Activated CD8-positive, alpha-beta T cell treated with anti-CD3 and anti-CD28 coated beads, Interleukin-2, amount 10 ng/mL, durations not matched to agents 7 days and 5 days (primary cell): ENCODE measurements at regions not wholly inside any gene's neighbourhood (a gene's known extent, or its start where the extent isn't known, plus 50 kb on each side); places are given as distances from the start of the nearest gene placed in this dataset.

Source experiments
- ATAC-seq: fragments of 150-1000 bp; cut with Tn5 transposase; one replicate; pipeline ENCODE4 v1.10.0; 2021; ENCODE audit warnings: moderate library complexity
- CTCF ChIA-PET: fragments of 350-600 bp; sonication (Branson Sonifier 250); formaldehyde crosslinking; loops from one replicate; lab custom pipeline; 2021; ENCODE audit warnings: antibody characterized with exemption; lab: Charles Lee
- POLR2A ChIA-PET: fragments of 350-600 bp; sonication (Branson Sonifier 250); formaldehyde crosslinking; loops from one replicate; lab custom pipeline; 2021; ENCODE audit warnings: antibody characterized with exemption; lab: Charles Lee
- DNase-seq: peaks from one replicate; pipeline ENCODE4 v3.0.0-alpha.2; 2020
- H3K27ac Mint-ChIP-seq: one replicate; pipeline ENCODE4 v1.8.0; 2021; ENCODE audit warnings: mild to moderate bottlenecking, mixed read lengths
- H3K27me3 Mint-ChIP-seq: one replicate; pipeline ENCODE4 v1.8.0; 2021; ENCODE audit warnings: low read depth, mixed read lengths
- H3K36me3 Mint-ChIP-seq: one replicate; pipeline ENCODE4 v1.8.0; 2021; ENCODE audit warnings: low read depth, mixed read lengths
- H3K4me1 Mint-ChIP-seq: one replicate; pipeline ENCODE4 v1.8.0; 2021; ENCODE audit warnings: low read depth, mixed read lengths
- H3K4me3 Mint-ChIP-seq: one replicate; pipeline ENCODE4 v1.8.0; 2021; ENCODE audit warnings: mild to moderate bottlenecking, mixed read lengths
- H3K9me3 Mint-ChIP-seq: one replicate; pipeline ENCODE4 v1.8.0; 2022; ENCODE audit warnings: mixed read lengths; ENCODE audit not compliant: insufficient read depth

DNA sequence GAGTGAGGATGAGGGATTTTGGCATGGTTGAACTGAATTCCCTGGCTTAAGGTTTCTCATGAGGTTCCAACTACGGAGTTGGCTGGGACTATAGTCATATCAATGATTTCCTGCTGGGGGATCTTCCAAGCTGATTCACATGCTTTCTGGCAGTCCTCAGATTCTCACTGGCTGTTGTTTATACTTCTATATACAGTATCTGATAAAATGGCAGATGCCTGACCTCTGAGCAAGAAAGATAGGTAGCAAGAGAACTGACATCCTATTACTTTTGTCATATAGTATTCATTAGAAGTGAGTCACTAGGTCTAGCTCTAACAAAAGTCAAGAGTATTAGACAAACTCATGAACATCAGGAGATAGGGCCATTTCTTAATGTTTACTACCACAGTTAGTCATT lies 440.9 kb upstream of the EDIL3 start:
- ChIA-PET POLR2A (no interaction called here), CTCF (no interaction called here)
- H3K27me3 Mint-ChIP-seq: no peaks in the 10 kb centered on the region
- H3K36me3 Mint-ChIP-seq: no peaks in the 10 kb centered on the region
- H3K27ac Mint-ChIP-seq: no peak overlapping the region
- ATAC-seq: no peak
- H3K4me1 Mint-ChIP-seq: no peaks in the 10 kb centered on the region
- no peak overlapping the region for H3K4me3 Mint-ChIP-seq
- no peak for DNase-seq
- H3K9me3 Mint-ChIP-seq: peaks cover 3% of the 10 kb centered on the region

GRCh38 chr5:84821924-84822323 lies 437.2 kb upstream of the EDIL3 start:
- H3K36me3 Mint-ChIP-seq: no peaks in the 10 kb centered on the region
- DNase-seq (no peak), ATAC-seq (no peak)
- H3K27ac Mint-ChIP-seq: no peak overlapping the region
- H3K27me3 Mint-ChIP-seq: no peaks in the 10 kb centered on the region
- H3K9me3 Mint-ChIP-seq: no peaks in the 10 kb centered on the region
- no peaks in the 10 kb centered on the region for H3K4me1 Mint-ChIP-seq
- ChIA-PET POLR2A (no interaction called here), CTCF (no interaction called here)
- no peak overlapping the region for H3K4me3 Mint-ChIP-seq

GRCh38 chr5:84817953-84818352 lies 433.3 kb upstream of the EDIL3 start:
- H3K27ac Mint-ChIP-seq: no peak overlapping the region
- H3K4me3 Mint-ChIP-seq: no peak overlapping the region
- no peaks in the 10 kb centered on the region for H3K4me1 Mint-ChIP-seq
- peaks cover 1% of the 10 kb centered on the region for H3K9me3 Mint-ChIP-seq
- no peak for DNase-seq
- no peaks in the 10 kb centered on the region for H3K36me3 Mint-ChIP-seq
- ATAC-seq: no peak
- CTCF ChIA-PET: no interaction called here
- POLR2A ChIA-PET: no interaction called here
- no peaks in the 10 kb centered on the region for H3K27me3 Mint-ChIP-seq

- Mint-ChIP-seq H3K27me3 (no peaks in the 10 kb centered on the region), H3K9me3 (peaks cover 3% of the 10 kb centered on the region), H3K27ac (no peak overlapping the region), H3K36me3 (no peaks in the 10 kb centered on the region), H3K4me1 (no peaks in the 10 kb centered on the region), H3K4me3 (no peak overlapping the region)
- CTCF ChIA-PET: no interaction called here
- DNase-seq (no peak), ATAC-seq (no peak)
- POLR2A ChIA-PET: no interaction called here
Observed at GRCh38 chr5:84816746-84817547, 432.3 kb upstream of the EDIL3 start.

DNA sequence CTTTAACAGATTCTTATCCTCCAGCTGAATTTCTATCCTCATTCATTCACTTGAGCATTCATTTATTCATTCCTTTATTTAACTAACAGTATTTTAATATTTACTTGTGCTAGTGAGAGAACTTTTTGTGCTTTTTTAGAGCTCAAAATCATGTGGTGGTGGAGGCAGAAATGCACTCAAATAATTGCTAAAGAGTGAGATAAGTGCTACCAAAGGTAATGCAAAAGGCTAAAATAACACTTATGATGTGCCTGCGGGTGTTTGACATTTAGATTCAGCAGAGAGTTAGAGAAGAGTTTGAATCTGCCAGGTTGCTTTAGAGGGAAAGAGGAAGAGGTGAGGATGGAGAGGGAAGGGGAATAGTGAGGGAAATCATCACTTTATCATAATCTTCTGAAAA lies 431.5 kb upstream of the EDIL3 start:
- Mint-ChIP-seq H3K4me1 (no peaks in the 10 kb centered on the region), H3K27me3 (no peaks in the 10 kb centered on the region), H3K4me3 (no peak overlapping the region), H3K9me3 (peaks cover 3% of the 10 kb centered on the region), H3K27ac (no peak overlapping the region), H3K36me3 (no peaks in the 10 kb centered on the region)
- ChIA-PET POLR2A (no interaction called here), CTCF (no interaction called here)
- DNase-seq (no peak), ATAC-seq (no peak)

DNA sequence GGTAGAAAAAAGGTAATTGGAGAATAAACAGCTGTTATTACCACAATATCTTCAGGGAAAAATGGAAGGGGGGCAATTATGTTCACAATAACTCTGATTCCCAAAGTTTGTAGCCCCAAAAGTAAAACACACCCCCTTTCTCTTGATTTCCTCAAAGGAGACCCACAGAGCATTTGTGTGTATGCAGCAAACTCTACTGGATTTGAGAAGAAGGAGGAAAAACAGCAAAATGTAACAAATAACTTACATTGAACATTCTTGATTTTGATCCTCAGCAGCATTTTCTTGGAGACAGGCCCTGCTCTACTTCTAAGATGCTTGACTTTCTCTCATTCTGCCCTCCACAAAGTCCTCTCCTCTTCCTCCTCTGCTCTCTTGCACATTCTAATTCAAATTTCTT lies 420.8 kb upstream of the EDIL3 start:
- no peaks in the 10 kb centered on the region for H3K36me3 Mint-ChIP-seq
- H3K9me3 Mint-ChIP-seq: no peaks in the 10 kb centered on the region
- no peaks in the 10 kb centered on the region for H3K27me3 Mint-ChIP-seq
- H3K27ac Mint-ChIP-seq: no peak overlapping the region
- ATAC-seq: no peak
- H3K4me3 Mint-ChIP-seq: no peak overlapping the region
- ChIA-PET CTCF (no interaction called here), POLR2A (no interaction called here)
- DNase-seq: no peak
- H3K4me1 Mint-ChIP-seq: no peaks in the 10 kb centered on the region

DNA sequence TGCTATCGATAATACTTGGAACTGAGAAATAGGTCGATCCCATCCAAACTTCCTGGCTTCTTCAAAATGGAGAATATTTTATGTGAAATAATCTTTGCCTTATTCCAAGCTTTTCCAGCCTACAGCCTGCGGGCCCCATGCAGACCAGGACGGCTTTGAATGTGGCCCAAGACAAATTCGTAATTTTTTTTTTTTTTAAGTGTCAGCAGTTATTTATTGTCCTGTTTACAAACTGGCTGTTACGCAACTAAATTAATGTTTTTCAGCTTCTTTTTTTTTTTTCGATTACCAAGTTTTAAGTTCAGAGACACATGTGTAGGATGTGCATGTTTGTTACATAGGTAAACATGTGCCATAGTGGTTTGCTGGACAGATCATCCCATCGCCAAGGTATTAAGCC lies 411.7 kb upstream of the EDIL3 start:
- no peaks in the 10 kb centered on the region for H3K27me3 Mint-ChIP-seq
- DNase-seq (no peak), ATAC-seq (no peak)
- no peaks in the 10 kb centered on the region for H3K36me3 Mint-ChIP-seq
- no peak overlapping the region for H3K4me3 Mint-ChIP-seq
- H3K9me3 Mint-ChIP-seq: no peaks in the 10 kb centered on the region
- POLR2A ChIA-PET: no interaction called here
- H3K4me1 Mint-ChIP-seq: no peaks in the 10 kb centered on the region
- CTCF ChIA-PET: no interaction called here
- no peak overlapping the region for H3K27ac Mint-ChIP-seq

DNA sequence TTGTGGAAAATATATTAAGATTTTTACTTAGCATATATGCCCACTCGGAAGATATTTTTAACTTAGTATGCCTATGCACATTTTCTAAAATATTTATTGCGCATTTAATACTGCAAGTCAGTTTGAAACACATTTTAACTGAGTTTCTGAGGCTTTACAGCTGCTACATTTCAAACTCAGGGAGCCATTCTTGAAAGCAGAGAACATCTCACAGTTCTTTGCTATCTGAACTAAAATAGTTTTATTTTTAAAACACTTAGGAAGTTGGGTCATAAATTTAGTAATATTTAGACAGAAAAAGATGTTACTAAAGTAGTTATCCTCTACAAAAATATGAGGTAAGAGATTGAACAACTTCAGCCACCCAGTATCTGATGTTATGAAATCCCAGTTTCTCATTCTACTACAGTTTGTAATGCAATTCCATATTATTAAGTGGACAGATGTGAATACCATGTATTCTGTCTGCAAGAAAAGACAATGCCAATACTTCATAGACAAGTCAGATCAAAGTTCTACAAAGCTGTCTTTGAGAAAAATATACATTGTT lies 409.9 kb upstream of the EDIL3 start:
- ChIA-PET CTCF (no interaction called here), POLR2A (no interaction called here)
- ATAC-seq: no peak
- Mint-ChIP-seq H3K27me3 (no peaks in the 10 kb centered on the region), H3K4me1 (no peaks in the 10 kb centered on the region), H3K27ac (no peak overlapping the region), H3K9me3 (no peaks in the 10 kb centered on the region), H3K36me3 (no peaks in the 10 kb centered on the region), H3K4me3 (no peak overlapping the region)
- DNase-seq: no peak

DNA sequence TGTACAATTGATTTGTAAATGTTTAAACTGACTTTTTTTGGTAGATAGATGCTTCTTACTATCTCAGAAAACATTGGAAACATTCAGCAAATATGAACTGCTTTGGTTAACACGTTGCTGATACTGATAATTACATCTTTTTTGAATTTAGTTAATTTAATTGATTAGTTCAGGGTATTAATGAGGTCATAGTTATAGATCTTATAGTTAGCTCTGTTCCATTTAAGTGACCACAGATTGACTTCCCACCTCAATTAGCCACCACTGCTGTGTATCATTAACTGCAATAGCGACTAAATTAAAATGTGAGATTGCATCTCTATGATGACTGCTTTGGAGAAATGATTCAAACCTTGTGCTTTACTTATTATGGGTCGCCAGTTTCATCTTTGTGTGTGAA lies 407.1 kb upstream of the EDIL3 start:
- CTCF ChIA-PET: no interaction called here
- Mint-ChIP-seq H3K4me3 (no peak overlapping the region), H3K9me3 (no peaks in the 10 kb centered on the region), H3K4me1 (no peaks in the 10 kb centered on the region), H3K27ac (no peak overlapping the region), H3K36me3 (no peaks in the 10 kb centered on the region), H3K27me3 (no peaks in the 10 kb centered on the region)
- no peak for DNase-seq
- POLR2A ChIA-PET: no interaction called here
- no peak for ATAC-seq

DNA sequence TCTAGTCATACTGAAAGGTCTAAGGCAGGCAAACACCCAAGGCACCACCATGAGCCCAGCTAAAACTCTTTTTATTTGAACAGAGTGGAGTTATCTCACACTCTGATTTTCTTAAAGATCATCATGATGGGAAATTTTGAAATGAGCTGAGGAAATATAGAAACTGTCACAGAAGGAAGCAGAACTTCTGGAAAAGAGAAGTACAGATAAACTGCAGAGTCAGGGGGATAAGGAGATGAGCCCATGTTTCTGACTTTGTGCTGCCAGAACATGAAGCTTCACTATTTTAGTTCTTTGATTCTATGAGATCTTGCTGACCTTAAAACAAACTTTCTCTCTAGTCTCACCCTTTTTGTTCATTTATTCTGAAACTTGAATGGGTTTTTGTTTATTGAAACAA lies 406.5 kb upstream of the EDIL3 start:
- H3K4me1 Mint-ChIP-seq: no peaks in the 10 kb centered on the region
- no peaks in the 10 kb centered on the region for H3K36me3 Mint-ChIP-seq
- ChIA-PET CTCF (no interaction called here), POLR2A (no interaction called here)
- H3K27ac Mint-ChIP-seq: no peak overlapping the region
- ATAC-seq: no peak
- H3K9me3 Mint-ChIP-seq: no peaks in the 10 kb centered on the region
- no peak overlapping the region for H3K4me3 Mint-ChIP-seq
- no peak for DNase-seq
- H3K27me3 Mint-ChIP-seq: no peaks in the 10 kb centered on the region

DNA sequence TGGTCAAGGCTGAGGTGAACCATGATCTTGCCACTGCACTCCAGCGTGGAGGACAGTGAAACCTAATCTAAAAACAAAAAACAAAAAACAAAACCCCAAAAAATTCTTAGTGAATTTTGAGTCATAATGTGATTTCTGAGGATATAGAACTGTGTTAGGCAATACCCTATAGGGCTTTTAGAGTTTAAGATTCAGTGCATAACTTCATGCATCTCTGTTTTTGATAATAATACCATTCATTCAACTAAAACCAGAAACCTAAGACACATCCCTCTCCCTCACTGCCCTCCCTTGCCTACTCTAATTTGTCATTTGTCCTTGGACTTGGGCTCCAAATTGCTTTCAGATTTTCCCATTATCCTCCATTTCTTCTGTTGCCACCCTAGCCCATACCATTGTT lies 405.7 kb upstream of the EDIL3 start:
- H3K27me3 Mint-ChIP-seq: no peaks in the 10 kb centered on the region
- no peaks in the 10 kb centered on the region for H3K36me3 Mint-ChIP-seq
- no peak overlapping the region for H3K4me3 Mint-ChIP-seq
- no peak for ATAC-seq
- no peak for DNase-seq
- CTCF ChIA-PET: no interaction called here
- POLR2A ChIA-PET: no interaction called here
- H3K9me3 Mint-ChIP-seq: no peaks in the 10 kb centered on the region
- no peak overlapping the region for H3K27ac Mint-ChIP-seq
- no peaks in the 10 kb centered on the region for H3K4me1 Mint-ChIP-seq

GRCh38 chr5:84783003-84783402 lies 398.3 kb upstream of the EDIL3 start:
- no peaks in the 10 kb centered on the region for H3K4me1 Mint-ChIP-seq
- no peak overlapping the region for H3K27ac Mint-ChIP-seq
- POLR2A ChIA-PET: no interaction called here
- no peaks in the 10 kb centered on the region for H3K9me3 Mint-ChIP-seq
- H3K27me3 Mint-ChIP-seq: no peaks in the 10 kb centered on the region
- ATAC-seq: no peak
- H3K4me3 Mint-ChIP-seq: no peak overlapping the region
- H3K36me3 Mint-ChIP-seq: no peaks in the 10 kb centered on the region
- no peak for DNase-seq
- CTCF ChIA-PET: no interaction called here

DNA sequence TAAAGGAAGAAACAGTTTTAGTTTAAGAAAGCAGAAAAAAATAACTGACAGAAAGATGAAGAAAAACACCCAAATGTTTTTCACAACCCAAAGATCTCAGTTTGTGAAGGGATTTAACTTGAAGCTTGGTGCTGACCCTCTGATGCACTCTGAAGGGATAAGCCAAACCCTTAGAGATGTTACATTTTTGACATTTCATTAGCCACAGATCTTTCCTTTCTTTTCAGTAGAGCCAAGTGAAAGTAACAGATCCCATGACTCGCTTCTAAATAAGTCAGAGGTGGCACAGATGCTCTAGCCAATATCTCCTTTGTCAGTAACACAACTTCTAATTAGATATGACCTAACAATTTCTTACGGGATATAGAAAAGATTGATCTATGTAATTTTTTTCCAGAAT lies 394.5 kb upstream of the EDIL3 start:
- POLR2A ChIA-PET: no interaction called here
- H3K27me3 Mint-ChIP-seq: no peaks in the 10 kb centered on the region
- H3K9me3 Mint-ChIP-seq: no peaks in the 10 kb centered on the region
- CTCF ChIA-PET: no interaction called here
- H3K4me1 Mint-ChIP-seq: no peaks in the 10 kb centered on the region
- ATAC-seq: no peak
- no peaks in the 10 kb centered on the region for H3K36me3 Mint-ChIP-seq
- H3K27ac Mint-ChIP-seq: no peak overlapping the region
- no peak for DNase-seq
- H3K4me3 Mint-ChIP-seq: no peak overlapping the region
